B cell (primary cell): ENCODE measurements at regions not wholly inside any gene's neighbourhood (a gene's known extent, or its start where the extent isn't known, plus 50 kb on each side); places are given as distances from the start of the nearest gene placed in this dataset.

Experiments used
- ATAC-seq: fragments of 200-7000 bp; cut with Tn5 transposase; one replicate; pipeline ENCODE4 v1.10.0; 2021; ENCODE audit warnings: low read depth, mild to moderate bottlenecking, moderate number of reproducible peaks, moderate library complexity
- CTCF ChIA-PET: fragments of 350-600 bp; sonication (Branson Sonifier 250); formaldehyde crosslinking; loops from one replicate; lab custom pipeline; 2021; ENCODE audit warnings: antibody characterized with exemption, inconsistent platforms; lab: Charles Lee
- POLR2A ChIA-PET: fragments of 350-600 bp; sonication (Branson Sonifier 250); formaldehyde crosslinking; loops from one replicate; lab custom pipeline; 2021; ENCODE audit warnings: antibody characterized with exemption; lab: Charles Lee
- DNase-seq: peaks from one replicate; pipeline ENCODE4 v3.0.0; 2013
- H2AFZ ChIP-seq: 2 replicates; pipeline ENCODE4 v1.6.1; 2012; ENCODE audit warnings: mild to moderate bottlenecking, low read depth, low read length; ENCODE audit not compliant: insufficient read depth, poor library complexity, severe bottlenecking
- H3K27ac ChIP-seq, 2 donors: 1 replicate in 1 of 2; 2 replicates in 1 of 2; pipeline ENCODE4 v1.5.1; 2012 to 2013; ENCODE audit warnings: low read length in 2 of 2, mild to moderate bottlenecking in 2 of 2, moderate library complexity in 1 of 2
- H3K27me3 ChIP-seq, 4 experiments: fragments of 200-600 bp in 1 of 4; sonication (generic) in 1 of 4; replicated peaks in 1 of 4; 1 replicate in 2 of 4; 2 replicates in 2 of 4; pipeline versions ENCODE4 v1.6.1 to v1.7.0; 2013 to 2016; ENCODE audit warnings: low read length in 3 of 4, mild to moderate bottlenecking in 2 of 4, mixed read lengths in 1 of 4, moderate library complexity in 1 of 4; ENCODE audit not compliant: insufficient read depth in 4 of 4, control insufficient read depth in 3 of 4; ENCODE audit errors: control extremely low read depth in 1 of 4
- H3K36me3 ChIP-seq, 2 experiments: replicated peaks in 1 of 2; 1 replicate in 1 of 2; 2 replicates in 1 of 2; pipeline versions ENCODE4 v1.6.1 to v1.7.1; 2013; ENCODE audit warnings: low read length in 1 of 2; ENCODE audit not compliant: insufficient read depth in 2 of 2, control insufficient read depth in 1 of 2; ENCODE audit errors: control extremely low read depth in 1 of 2, extremely low read depth in 1 of 2
- H3K4me1 ChIP-seq, 2 donors: fragments of 200-600 bp in 1 of 2; sonication (generic) in 1 of 2; 1 replicate in 1 of 2; 2 replicates in 1 of 2; pipeline versions ENCODE4 v1.5.1 to v1.6.1; 2013 to 2017; ENCODE audit warnings: low read length in 2 of 2; ENCODE audit not compliant: control insufficient read depth in 2 of 2, insufficient read depth in 2 of 2
- H3K4me2 ChIP-seq: replicated peaks from 2 replicates; pipeline ENCODE3; 2012; ENCODE audit warnings: mild to moderate bottlenecking, low read depth, low read length; ENCODE audit not compliant: poor library complexity, severe bottlenecking
- H3K4me3 ChIP-seq, 5 experiments: fragments of 200-600 bp in 1 of 5; sonication (generic) in 1 of 5; 1 replicate in 3 of 5; 2 replicates in 2 of 5; pipeline versions ENCODE4 v1.5.1 to v1.7.0; 2011 to 2016; ENCODE audit warnings: low read length in 4 of 5, mild to moderate bottlenecking in 4 of 5, low read depth in 2 of 5, control low read depth in 1 of 5, moderate library complexity in 1 of 5; ENCODE audit not compliant: insufficient read depth in 1 of 5; ENCODE audit errors: control extremely low read depth in 1 of 5, extremely low read depth in 1 of 5
- H3K79me2 ChIP-seq: fragments of 200-600 bp; sonication (generic); one replicate; pipeline ENCODE4 v1.6.0; 2016; ENCODE audit warnings: low read length; ENCODE audit not compliant: control insufficient read depth, insufficient read depth
- H3K9ac ChIP-seq: fragments of 200-600 bp; sonication (generic); 2 replicates; pipeline ENCODE4 v1.6.1; 2017; ENCODE audit warnings: mild to moderate bottlenecking, low read length, moderate library complexity
- H3K9me3 ChIP-seq, 3 donors: one replicate each; pipeline versions ENCODE4 v1.6.1 to v1.7.1; 2013; ENCODE audit warnings: low read length in 2 of 3; ENCODE audit not compliant: control insufficient read depth in 2 of 3, insufficient read depth in 1 of 3; ENCODE audit errors: control extremely low read depth in 1 of 3
- H4K20me1 ChIP-seq: 2 replicates; pipeline ENCODE4 v1.6.0; 2012; ENCODE audit warnings: mild to moderate bottlenecking, low read length; ENCODE audit not compliant: insufficient read depth, control insufficient read depth, poor library complexity, severe bottlenecking
- H3K27ac Mint-ChIP-seq: one replicate; pipeline ENCODE4 v1.8.0; 2021; ENCODE audit warnings: mixed read lengths
- H3K27me3 Mint-ChIP-seq: one replicate; pipeline ENCODE4 v1.8.0; 2021; ENCODE audit warnings: mixed read lengths
- H3K4me1 Mint-ChIP-seq: one replicate; pipeline ENCODE4 v1.8.0; 2021; ENCODE audit warnings: mixed read lengths
- H3K4me3 Mint-ChIP-seq: one replicate; pipeline ENCODE4 v1.8.0; 2021; ENCODE audit warnings: mixed read lengths
- H3K9me3 Mint-ChIP-seq: one replicate; pipeline ENCODE4 v1.8.0; 2022; ENCODE audit warnings: mixed read lengths; ENCODE audit not compliant: insufficient read depth
- CTCF ChIP-seq: fragments of 200-600 bp; IDR thresholded peaks from one replicate; pipeline ENCODE4 v1.8.0; 2022; ENCODE audit warnings: antibody characterized with exemption, mild to moderate bottlenecking
- EZH2 ChIP-seq: IDR thresholded peaks from 2 replicates; pipeline ENCODE4 v1.6.1; 2012; ENCODE audit warnings: borderline replicate concordance, low read depth, mild to moderate bottlenecking, moderate library complexity, low read length; ENCODE audit not compliant: insufficient read depth, poor library complexity, severe bottlenecking
- WGBS: methylation state at CpG from one replicate; pipeline ENCODE4 v1.1.5; 2013; ENCODE audit warnings: missing lambda C conversion rate; ENCODE audit not compliant: insufficient coverage; 5-methylcytosine and 5-hydroxymethylcytosine counted together
- intact Hi-C: fragments of 100-400 bp; cut with micrococcal nuclease; formaldehyde crosslinking; loops from one replicate; pipeline ENCODE4 v1.10.0; 2022

- CTCF ChIA-PET = no interaction called here
- no peaks in the 10 kb centered on the region for H3K4me1 ChIP-seq
- no peak overlapping the region for H3K4me3 ChIP-seq
- TF ChIP-seq EZH2 (no peak), CTCF (no peak)
- H3K9me3 Mint-ChIP-seq = no peaks in the 10 kb centered on the region
- H3K4me2 ChIP-seq = no peak overlapping the region
- no CpG with 5 or more reads among the region's 2 CpGs for WGBS
- H3K27ac Mint-ChIP-seq = no peak overlapping the region
- no peaks in the 10 kb centered on the region for H3K9me3 ChIP-seq
- no peaks in the 10 kb centered on the region for H3K4me1 Mint-ChIP-seq
- no peaks in the 10 kb centered on the region for H3K27me3 ChIP-seq
- no peak overlapping the region for H3K4me3 Mint-ChIP-seq
- H2AFZ ChIP-seq = no peak overlapping the region
- no peaks in the 10 kb centered on the region for H3K27me3 Mint-ChIP-seq
- H4K20me1 ChIP-seq = no peaks in the 10 kb centered on the region
- POLR2A ChIA-PET = no interaction called here
- no peaks in the 10 kb centered on the region for H3K36me3 ChIP-seq
- intact Hi-C loops = no loop called here
- DNase-seq = no peak
- no peaks in the 10 kb centered on the region for H3K79me2 ChIP-seq
- ATAC-seq = no peak
- H3K9ac ChIP-seq = no peak overlapping the region
- no peak overlapping the region for H3K27ac ChIP-seq
These were observed 359.0 kb downstream of the SLCO4C1 start for GRCh38 chr5:101937041-101937440.

- DNase-seq (no peak), ATAC-seq (no peak)
- H3K9ac ChIP-seq = no peak overlapping the region
- TF ChIP-seq EZH2 (no peak), CTCF (no peak)
- no peaks in the 10 kb centered on the region for H3K4me1 ChIP-seq
- H3K27me3 ChIP-seq = no peaks in the 10 kb centered on the region
- Mint-ChIP-seq H3K4me3 (no peak overlapping the region), H3K27me3 (no peaks in the 10 kb centered on the region), H3K9me3 (no peaks in the 10 kb centered on the region), H3K4me1 (no peaks in the 10 kb centered on the region), H3K27ac (no peak overlapping the region)
- H3K4me2 ChIP-seq = no peak overlapping the region
- no peak overlapping the region for H3K4me3 ChIP-seq
- ChIA-PET CTCF (no interaction called here), POLR2A (no interaction called here)
- no peaks in the 10 kb centered on the region for H3K79me2 ChIP-seq
- no peak overlapping the region for H2AFZ ChIP-seq
- no peaks in the 10 kb centered on the region for H3K9me3 ChIP-seq
- H3K27ac ChIP-seq = no peak overlapping the region
- H3K36me3 ChIP-seq = no peaks in the 10 kb centered on the region
- H4K20me1 ChIP-seq = no peaks in the 10 kb centered on the region
- intact Hi-C loops = no loop called here
These were observed 361.0 kb downstream of the SLCO4C1 start for GRCh38 chr5:101935086-101935485.
